DMS79 treated with DMSO at 0.1 percent for 48 hours (cell line): ENCODE measurements at regions not wholly inside any gene's neighbourhood (a gene's known extent, or its start where the extent isn't known, plus 50 kb on each side); places are given as distances from the start of the nearest gene placed in this dataset.
"Not testable (repeated sequence)": the region's sequence is repeated elsewhere in the genome, so short reads cannot be mapped to it uniquely, and the experiment has no call there.

Experiments
- DNase-seq: peaks from one replicate; lab custom pipeline; 2025; lab: John Stamatoyannopoulos, UW

GRCh38 chr1:199529324-199529723, 498.2 kb upstream of the NR5A2 start:
- DNase-seq = no peak

DNA sequence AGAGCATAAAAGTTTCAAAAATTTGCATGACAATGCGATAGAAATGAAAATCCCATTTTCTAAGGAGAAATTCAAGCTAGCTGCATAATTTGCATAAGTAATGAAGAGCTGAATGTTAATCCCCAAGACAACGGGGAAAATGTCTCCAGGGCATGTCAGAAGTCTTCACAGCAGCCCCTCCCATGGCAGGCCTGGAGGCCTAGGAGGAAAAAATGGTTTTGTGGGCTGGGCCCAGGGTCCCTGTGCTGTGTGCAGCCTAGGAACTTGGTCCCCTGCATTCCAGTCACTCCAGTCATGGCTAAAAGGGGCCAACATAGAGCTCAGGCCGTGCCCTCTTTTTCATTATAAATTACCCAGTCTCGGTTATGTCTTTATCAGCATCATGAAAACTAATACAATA, 494.1 kb upstream of the NR5A2 start:
- DNase-seq = not testable (repeated sequence)

DNA sequence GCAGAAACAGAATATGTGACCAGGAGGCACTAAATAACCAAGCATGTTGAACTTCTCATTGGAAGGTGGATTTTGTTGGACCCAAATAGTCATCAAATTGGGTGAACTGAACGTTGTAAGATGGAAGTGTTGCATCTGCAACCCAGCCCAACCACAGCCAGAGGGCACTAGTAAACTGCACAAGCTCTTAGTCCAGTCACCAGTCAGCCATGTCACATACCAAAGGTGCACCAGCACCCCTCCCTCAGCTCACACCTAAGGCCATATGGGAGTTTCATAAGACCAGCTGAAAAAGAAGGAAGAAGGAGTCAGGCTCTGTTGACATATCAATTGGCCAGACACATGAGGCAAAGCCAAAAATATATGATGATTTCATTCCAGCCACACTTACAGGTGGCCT, 481.7 kb upstream of the NR5A2 start:
- no peak for DNase-seq

DNA sequence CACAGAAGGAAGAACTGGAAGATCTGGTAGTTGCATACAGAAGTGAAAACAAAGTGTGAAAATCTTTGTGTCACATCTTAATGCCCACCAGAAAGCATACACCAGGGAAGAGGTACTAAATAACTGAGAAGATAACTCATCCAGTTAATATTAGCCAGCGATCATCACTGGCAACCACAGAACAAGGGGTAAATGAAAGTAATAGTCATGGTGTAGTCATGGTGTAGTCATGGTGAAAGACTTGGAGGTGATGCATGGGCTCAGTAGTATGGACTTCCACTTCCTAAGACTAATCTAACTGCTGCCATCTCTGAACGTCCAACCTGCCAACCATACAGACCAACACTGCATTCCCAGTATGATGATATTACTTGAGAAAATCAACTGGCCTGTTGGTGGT, 481.2 kb upstream of the NR5A2 start:
- DNase-seq = no peak

GRCh38 chr1:199549421-199549820, 478.1 kb upstream of the NR5A2 start:
- no peak for DNase-seq

GRCh38 chr1:199550199-199551065, 477.1 kb upstream of the NR5A2 start:
- DNase-seq = no peak

DNA sequence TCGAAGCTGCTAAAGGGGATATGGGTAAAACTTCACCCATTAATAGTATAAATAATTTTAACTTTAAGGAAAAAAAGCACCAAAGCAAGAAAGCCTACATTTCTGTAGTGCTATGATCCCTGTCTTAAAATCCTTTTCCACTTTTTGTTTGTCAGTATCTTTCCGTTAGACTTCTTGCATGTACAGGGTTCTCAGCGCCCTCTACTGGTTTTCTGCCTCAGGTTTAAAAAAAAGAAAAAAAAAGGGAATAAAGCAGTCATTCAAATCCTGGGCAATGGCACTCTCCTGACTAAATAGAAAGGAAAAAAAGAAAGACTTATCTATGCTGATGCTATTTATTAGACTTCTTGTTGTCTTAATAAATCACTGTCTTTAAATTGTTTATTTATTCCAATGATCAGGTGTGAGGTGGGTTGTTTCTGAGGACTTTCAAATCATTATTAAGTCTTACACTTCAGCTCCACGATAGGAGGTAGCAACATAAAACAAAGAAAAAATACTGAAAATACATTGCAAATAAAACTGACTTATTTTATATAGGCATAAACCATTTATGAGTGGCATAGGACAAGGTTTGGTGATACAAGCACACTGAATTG, 475.4 kb upstream of the NR5A2 start:
- DNase-seq = peak; percentile 0

DNA sequence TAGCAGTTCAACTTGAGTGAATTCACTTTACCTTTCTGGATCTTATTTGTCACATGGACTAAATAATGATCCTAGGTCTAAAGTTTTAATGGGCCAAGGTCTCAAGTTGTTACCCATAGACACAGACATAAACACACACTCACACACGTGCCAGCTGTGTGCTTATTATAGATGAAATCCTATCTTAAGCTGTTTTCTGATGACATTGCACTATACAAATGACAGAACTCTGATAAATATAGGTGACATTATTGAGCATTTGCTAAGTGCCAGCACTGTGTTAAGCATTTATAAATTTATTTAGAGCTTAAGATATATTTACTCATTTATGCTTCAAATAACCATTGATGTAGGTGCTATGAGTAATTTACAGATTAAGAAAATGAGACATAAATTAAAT, 474.4 kb upstream of the NR5A2 start:
- DNase-seq = no peak

DNA sequence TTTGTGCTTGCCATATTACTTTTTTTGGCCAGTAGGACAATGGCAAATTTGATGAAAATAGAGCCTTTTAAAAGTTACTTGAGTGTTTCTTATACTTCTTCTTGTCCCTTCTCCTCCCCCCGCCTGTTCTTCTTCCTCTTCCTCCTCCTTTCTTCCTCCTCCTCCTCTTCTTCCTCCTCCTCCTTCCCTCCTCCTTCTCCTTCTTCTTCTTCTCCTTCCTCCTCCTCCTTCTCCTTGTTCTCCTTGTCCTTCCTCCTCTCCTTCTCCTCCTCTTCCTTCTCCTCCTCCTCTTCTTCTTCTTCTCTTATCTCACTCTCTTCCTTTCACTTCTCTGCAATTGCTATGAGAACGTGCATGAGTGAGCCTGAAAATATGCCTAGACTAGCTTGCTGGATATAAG, 466.2 kb upstream of the NR5A2 start:
- no peak for DNase-seq

DNA sequence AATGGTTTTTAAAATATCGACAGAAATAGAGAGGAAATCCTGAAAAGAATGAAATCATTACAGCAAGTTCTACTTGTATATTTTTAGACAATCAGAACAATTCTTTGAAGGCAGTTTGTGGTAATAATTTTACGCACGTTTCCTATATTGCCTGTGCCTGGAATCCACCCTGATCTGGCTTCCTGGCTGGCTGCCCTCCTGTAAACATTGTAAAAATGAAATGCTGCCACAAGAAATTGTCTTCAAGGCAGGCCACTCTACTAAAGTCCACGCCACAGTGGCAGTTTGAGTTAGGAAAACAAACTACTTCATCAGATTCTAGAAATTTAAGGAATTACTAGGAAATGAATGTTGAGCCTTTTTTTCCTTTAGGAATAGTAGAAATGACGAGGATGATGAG, 454.5 kb upstream of the NR5A2 start:
- no peak for DNase-seq

GRCh38 chr1:199574950-199575349, 452.6 kb upstream of the NR5A2 start:
- no peak for DNase-seq

DNA sequence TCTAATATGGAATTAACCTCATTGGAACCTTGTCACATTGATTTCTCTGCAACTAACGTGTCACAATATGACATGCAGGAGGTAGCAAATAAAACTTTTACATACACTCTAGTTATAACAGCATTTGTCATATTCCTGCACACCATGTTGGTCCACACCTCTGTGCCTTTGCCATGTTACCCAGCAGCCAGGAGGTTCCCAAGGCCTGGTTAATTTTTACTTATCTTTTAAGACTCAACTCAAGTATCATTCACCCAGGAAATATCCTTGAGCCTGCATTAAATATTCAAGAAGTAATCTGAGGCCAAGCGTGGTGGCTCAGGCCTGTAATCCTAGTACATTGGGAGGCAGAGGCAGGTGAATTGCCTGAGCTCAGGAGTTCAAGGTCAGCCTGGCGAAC, 447.2 kb upstream of the NR5A2 start:
- no peak for DNase-seq

DNA sequence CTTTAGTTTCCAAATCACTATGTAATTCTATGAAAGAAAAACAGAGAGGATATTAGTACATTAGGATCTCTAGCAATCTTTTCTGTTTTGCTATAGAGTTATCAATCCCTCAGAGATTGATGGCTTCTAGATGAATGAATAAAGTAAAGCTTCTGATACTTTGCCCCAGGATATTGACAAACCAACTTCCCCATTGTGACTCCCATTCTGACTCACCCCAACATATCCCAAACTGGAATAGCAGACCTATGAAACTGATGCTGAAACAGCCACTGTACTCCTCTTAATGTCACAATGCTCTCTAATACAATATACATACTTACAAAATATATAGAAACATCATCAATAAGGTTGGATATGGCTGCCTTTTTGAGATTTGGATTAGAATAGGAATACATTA, 442.1 kb upstream of the NR5A2 start:
- no peak for DNase-seq

DNA sequence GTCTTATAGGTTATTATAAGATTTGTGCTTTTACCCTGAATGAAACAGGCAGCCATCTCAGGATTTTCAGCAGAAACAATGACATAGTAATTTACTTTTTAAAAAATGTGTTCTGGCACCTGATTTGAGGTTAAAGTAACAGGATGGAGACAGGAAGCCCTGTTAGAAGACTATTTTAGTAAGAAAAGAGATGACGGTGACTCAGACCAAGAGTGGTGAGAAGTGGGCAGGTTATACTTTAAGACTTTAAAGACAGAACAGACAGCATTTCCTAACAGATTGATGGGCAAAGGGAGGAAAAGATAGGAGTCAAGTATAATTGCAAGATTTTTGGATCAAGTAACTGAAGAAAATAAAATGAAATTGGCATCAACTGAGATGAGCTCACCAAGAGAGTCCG, 436.8 kb upstream of the NR5A2 start:
- no peak for DNase-seq

- DNase-seq = no peak
Measured at GRCh38 chr1:199591468-199591867, 436.0 kb upstream of the NR5A2 start.

DNA sequence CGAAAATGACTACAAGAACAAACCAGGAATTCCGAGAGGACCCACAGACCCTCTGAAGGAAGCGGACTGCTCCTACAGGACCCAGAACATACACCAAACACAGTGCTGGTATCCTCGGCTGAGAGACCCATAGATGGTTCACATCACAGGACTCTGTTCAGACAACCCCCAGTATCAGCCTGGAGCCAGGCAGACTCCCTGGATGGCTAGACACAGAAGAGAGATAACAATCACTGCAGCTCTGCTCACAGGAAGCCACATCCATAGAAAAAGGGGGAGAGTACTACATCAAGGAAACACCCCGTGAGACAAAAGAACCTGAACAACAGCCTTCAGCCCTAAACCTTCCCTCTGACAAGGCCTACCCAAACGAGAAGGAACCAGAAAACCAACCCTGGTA, 434.0 kb upstream of the NR5A2 start:
- DNase-seq = no peak

DNA sequence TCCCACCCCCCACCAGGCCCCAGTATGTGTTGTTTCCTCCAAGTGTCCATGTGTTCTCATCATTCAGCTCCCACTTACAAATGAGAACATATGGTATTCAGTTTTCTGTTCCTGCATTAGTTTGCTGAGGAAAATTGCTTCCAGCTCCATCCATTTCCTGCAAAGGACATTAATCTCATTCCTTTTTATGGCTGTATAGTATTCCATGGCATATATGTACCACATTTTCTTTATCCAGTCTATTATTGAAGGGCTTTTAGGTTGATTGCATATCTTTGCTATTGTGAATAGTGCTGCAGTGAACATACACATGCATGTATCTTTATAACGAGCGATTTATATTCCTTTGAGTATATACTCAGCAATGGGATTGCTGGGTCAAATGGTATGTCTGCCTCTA, 431.1 kb upstream of the NR5A2 start:
- not testable (repeated sequence) for DNase-seq

DNA sequence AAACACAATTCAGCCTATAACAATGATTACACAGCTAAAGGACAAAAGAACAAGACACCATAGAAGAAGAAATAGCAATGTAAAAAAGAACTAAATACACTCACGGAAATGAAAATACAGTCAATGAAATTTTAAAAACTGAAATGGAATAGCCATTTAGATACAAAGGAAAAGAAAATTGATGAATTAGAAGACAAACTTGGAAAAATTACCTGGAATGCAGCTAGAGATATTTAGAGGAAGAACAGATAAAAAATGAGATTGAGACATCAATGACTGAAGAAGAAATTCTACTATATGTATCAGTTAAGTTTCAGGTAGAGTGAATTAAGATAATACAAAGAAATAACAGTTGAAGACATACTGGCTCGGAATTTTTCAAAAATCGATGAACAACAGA, 430.4 kb upstream of the NR5A2 start:
- no peak for DNase-seq

- no peak for DNase-seq
Measured at GRCh38 chr1:199608414-199608813, 419.1 kb upstream of the NR5A2 start.

- DNase-seq = no peak
Measured at GRCh38 chr1:199612976-199613774, 414.3 kb upstream of the NR5A2 start.

- no peak for DNase-seq
Measured at GRCh38 chr1:199616947-199617346, 410.6 kb upstream of the NR5A2 start.

DNA sequence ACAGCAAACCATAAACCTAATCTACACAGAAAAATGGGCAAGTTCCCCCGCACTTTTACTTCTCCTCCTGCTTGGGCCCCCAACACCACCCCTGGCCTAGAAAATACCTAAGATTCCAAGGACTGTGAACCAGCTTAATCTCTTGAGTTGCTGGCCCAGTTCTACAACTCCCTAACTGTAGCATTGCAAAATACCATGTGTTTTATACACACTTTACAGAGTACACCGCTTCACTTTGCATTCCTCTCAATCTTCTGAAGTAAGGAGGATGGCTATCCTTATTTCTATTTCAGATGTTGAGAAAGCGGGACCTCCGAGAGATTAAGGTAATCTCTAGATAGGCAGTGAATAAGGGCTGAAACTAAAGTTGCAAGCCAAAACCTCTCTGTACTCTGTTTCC, 408.3 kb upstream of the NR5A2 start:
- DNase-seq = no peak

DNA sequence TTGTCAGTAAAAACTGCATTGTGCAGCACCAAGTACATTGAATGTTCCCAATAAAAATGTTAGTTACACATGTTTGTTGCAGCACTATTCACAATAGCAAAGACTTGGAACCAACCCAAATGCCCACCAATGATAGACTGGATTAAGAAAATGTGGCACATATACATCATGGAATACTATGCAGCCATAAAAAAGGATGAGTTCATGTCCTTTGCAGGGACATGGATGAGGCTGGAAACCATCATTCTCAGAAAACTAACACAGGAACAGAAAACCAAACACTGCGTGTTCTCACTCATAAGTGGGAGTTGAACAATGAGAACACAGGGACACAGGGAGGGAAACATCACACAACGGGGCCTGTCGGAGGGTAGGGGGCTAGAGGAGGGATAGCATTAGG, 401.3 kb upstream of the NR5A2 start:
- not testable (repeated sequence) for DNase-seq
